ENCODE measurements at regions not wholly inside any gene's neighbourhood (a gene's known extent, or its start where the extent isn't known, plus 50 kb on each side); places are given as distances from the start of the nearest gene placed in this dataset.
"Not testable (repeated sequence)": the region's sequence is repeated elsewhere in the genome, so short reads cannot be mapped to it uniquely, and the experiment has no call there.

GRCh38 chr14:43535231-43535838 lies 971.7 kb downstream of the FSCB start:
- DNase-seq: no peak

GRCh38 chr14:43532825-43533416 lies 974.2 kb downstream of the FSCB start:
- no peak for DNase-seq

- no peak for DNase-seq
Observed at GRCh38 chr14:43528321-43528720, 978.8 kb downstream of the FSCB start.

- DNase-seq: no peak
Observed at GRCh38 chr14:43525658-43526057, 981.4 kb downstream of the FSCB start.

GRCh38 chr14:43522901-43523300 lies 984.2 kb downstream of the FSCB start:
- no peak for DNase-seq

GRCh38 chr14:43522191-43522590 lies 984.9 kb downstream of the FSCB start:
- no peak for DNase-seq

- DNase-seq: no peak
Observed at GRCh38 chr14:43503508-43503907, 1003.6 kb downstream of the FSCB start.

GRCh38 chr14:43492359-43492758 lies 1014.7 kb downstream of the FSCB start:
- DNase-seq: not testable (repeated sequence)

- no peak for DNase-seq
Observed at GRCh38 chr14:43483415-43483814, 1023.7 kb downstream of the FSCB start.

GRCh38 chr14:43481864-43482263 lies 1025.2 kb downstream of the FSCB start:
- DNase-seq: no peak

GRCh38 chr14:43480976-43481375 lies 1026.1 kb downstream of the FSCB start:
- DNase-seq: no peak

- DNase-seq: no peak
Observed at GRCh38 chr14:43479596-43480195, 1027.4 kb downstream of the FSCB start.

- DNase-seq: no peak
Observed at GRCh38 chr14:43476822-43477221, 1030.3 kb downstream of the FSCB start.

- no peak for DNase-seq
Observed at GRCh38 chr14:43475757-43476156, 1031.3 kb downstream of the FSCB start.

- no peak for DNase-seq
Observed at GRCh38 chr14:43471595-43471994, 1035.5 kb downstream of the FSCB start.

- no peak for DNase-seq
Observed at GRCh38 chr14:43464968-43465367, 1042.1 kb downstream of the FSCB start.

GRCh38 chr14:43449291-43449690 lies 1057.8 kb downstream of the FSCB start:
- DNase-seq: no peak

GRCh38 chr14:43438056-43438455 lies 1069.0 kb downstream of the FSCB start:
- no peak for DNase-seq

- no peak for DNase-seq
Observed at GRCh38 chr14:43418324-43418723, 1088.8 kb downstream of the FSCB start.

- no peak for DNase-seq
Observed at GRCh38 chr14:43413084-43413483, 1094.0 kb downstream of the FSCB start.

- no peak for DNase-seq
Observed at GRCh38 chr14:43411841-43412240, 1095.2 kb downstream of the FSCB start.

- no peak for DNase-seq
Observed at GRCh38 chr14:43410631-43411030, 1096.5 kb downstream of the FSCB start.

- no peak for DNase-seq
Observed at GRCh38 chr14:43408472-43408871, 1098.6 kb downstream of the FSCB start.

GRCh38 chr14:43407706-43408105 lies 1099.4 kb downstream of the FSCB start:
- no peak for DNase-seq
